OCI-LY3 (cell line): ENCODE measurements at regions not wholly inside any gene's neighbourhood (a gene's known extent, or its start where the extent isn't known, plus 50 kb on each side); places are given as distances from the start of the nearest gene placed in this dataset.
"Not testable (repeated sequence)": the region's sequence is repeated elsewhere in the genome, so short reads cannot be mapped to it uniquely, and the experiment has no call there.

ENCODE experiments used
- H2AFZ ChIP-seq: fragments of 200-600, 300-600 bp; shearing (Covaris generic); 2 replicates; pipeline ENCODE4 v1.6.0; 2014; ENCODE audit warnings: antibody characterized with exemption, low read depth, low read length
- H3K27ac ChIP-seq: fragments of 200-600, 300-600 bp; sonication (generic); 2 replicates; pipeline ENCODE4 v1.5.1; 2014; ENCODE audit warnings: mild to moderate bottlenecking, low read length, moderate library complexity, mixed read lengths
- H3K27me3 ChIP-seq: fragments of 200-600, 300-600 bp; sonication (generic); 2 replicates; pipeline ENCODE4 v1.6.1; 2014; ENCODE audit warnings: low read depth, low read length, mixed read lengths
- H3K36me3 ChIP-seq: fragments of 200-600, 300-600 bp; sonication (generic); replicated peaks from 2 replicates; pipeline ENCODE3; 2014; ENCODE audit warnings: low read depth, low read length, mixed read lengths
- H3K4me1 ChIP-seq: fragments of 300-600, 200-600 bp; sonication (generic); 2 replicates; pipeline ENCODE4 v1.6.1; 2014; ENCODE audit warnings: low read length, mixed read lengths
- H3K4me2 ChIP-seq: fragments of 200-600, 300-600 bp; sonication (generic); 2 replicates; pipeline ENCODE4 v1.6.1; 2014; ENCODE audit warnings: low read length, mixed read lengths
- H3K4me3 ChIP-seq: fragments of 300-600, 200-600 bp; sonication (generic); 2 replicates; pipeline ENCODE4 v1.5.1; 2014; ENCODE audit warnings: antibody characterized with exemption, mild to moderate bottlenecking, low read length, moderate library complexity
- H3K79me2 ChIP-seq: fragments of 300-600, 200-600 bp; shearing (Covaris generic); 2 replicates; pipeline ENCODE4 v1.6.1; 2014; ENCODE audit warnings: mild to moderate bottlenecking, low read length, mixed read lengths
- H3K9ac ChIP-seq: fragments of 300-600, 200-600 bp; shearing (Covaris generic); 2 replicates; pipeline ENCODE4 v1.6.0; 2014; ENCODE audit warnings: mild to moderate bottlenecking, low read length, moderate library complexity
- H3K9me3 ChIP-seq: fragments of 200-600, 300-600 bp; shearing (Covaris generic); 2 replicates; pipeline ENCODE4 v1.6.1; 2014; ENCODE audit warnings: low read length, mixed read lengths; ENCODE audit not compliant: insufficient read depth
- H4K20me1 ChIP-seq: fragments of 200-600, 300-600 bp; sonication (generic); 2 replicates; pipeline ENCODE4 v1.6.1; 2016; ENCODE audit warnings: low read length, mixed read lengths; ENCODE audit not compliant: insufficient read depth
- CTCF ChIP-seq: fragments of 200-600, 300-600 bp; sonication (generic); IDR thresholded peaks from 2 replicates; pipeline ENCODE4 v1.5.1; 2014; ENCODE audit warnings: antibody characterized with exemption, low read length, low read depth
- EZH2phosphoT487 ChIP-seq: fragments of 200-600 bp; shearing (Covaris generic); IDR thresholded peaks from 2 replicates; pipeline ENCODE4 v1.6.1; 2018; ENCODE audit warnings: antibody characterized with exemption, mixed run types, low read depth

GRCh38 chr2:52423655-52424054, 1343.9 kb upstream of the CHAC2 start:
- H3K27me3 ChIP-seq, result no peaks in the 10 kb centered on the region
- H3K4me2 ChIP-seq, result no peak overlapping the region

GRCh38 chr2:52423111-52423510, 1344.5 kb upstream of the CHAC2 start:
- H3K4me2 ChIP-seq, result no peak overlapping the region

More at GRCh38 chr2:52423655-52424054, 1343.9 kb upstream of the CHAC2 start:
- TF ChIP-seq CTCF (no peak), EZH2phosphoT487 (no peak)
- Histone ChIP-seq H3K27ac (no peak overlapping the region), H4K20me1 (no peaks in the 10 kb centered on the region), H2AFZ (no peak overlapping the region), H3K9ac (no peak overlapping the region), H3K79me2 (no peaks in the 10 kb centered on the region), H3K4me3 (no peak overlapping the region), H3K9me3 (no peaks in the 10 kb centered on the region), H3K4me1 (no peaks in the 10 kb centered on the region), H3K36me3 (no peaks in the 10 kb centered on the region)

GRCh38 chr2:52416340-52416739, 1351.3 kb upstream of the CHAC2 start:
- Histone ChIP-seq H3K9ac (no peak overlapping the region), H3K79me2 (no peaks in the 10 kb centered on the region), H3K4me2 (0 out of 2 replicates have a peak overlapping the region, but pooled peaks have one; percentile 11), H3K36me3 (no peaks in the 10 kb centered on the region), H3K9me3 (no peaks in the 10 kb centered on the region), H3K4me1 (no peaks in the 10 kb centered on the region), H3K4me3 (no peak overlapping the region), H3K27me3 (no peaks in the 10 kb centered on the region), H3K27ac (no peak overlapping the region), H4K20me1 (no peaks in the 10 kb centered on the region), H2AFZ (0 out of 2 replicates have a peak overlapping the region, but pooled peaks have one; percentile 32)
- TF ChIP-seq CTCF (peak; percentile 51), EZH2phosphoT487 (no peak)

More at GRCh38 chr2:52423111-52423510, 1344.5 kb upstream of the CHAC2 start:
- Histone ChIP-seq H3K27me3 (no peaks in the 10 kb centered on the region), H3K9me3 (no peaks in the 10 kb centered on the region), H3K4me1 (no peaks in the 10 kb centered on the region), H3K79me2 (no peaks in the 10 kb centered on the region), H3K36me3 (no peaks in the 10 kb centered on the region), H2AFZ (no peak overlapping the region), H3K9ac (no peak overlapping the region), H4K20me1 (no peaks in the 10 kb centered on the region), H3K27ac (no peak overlapping the region), H3K4me3 (no peak overlapping the region)
- TF ChIP-seq CTCF (no peak), EZH2phosphoT487 (no peak)

GRCh38 chr2:52414561-52415295, 1352.9 kb upstream of the CHAC2 start:
- no peaks in the 10 kb centered on the region for H3K27me3 ChIP-seq

GRCh38 chr2:52409308-52410118, 1358.1 kb upstream of the CHAC2 start:
- H3K9ac ChIP-seq, H3K9me3 ChIP-seq, H3K4me3 ChIP-seq, H3K79me2 ChIP-seq, H3K27ac ChIP-seq, H3K27me3 ChIP-seq, H4K20me1 ChIP-seq, H2AFZ ChIP-seq, H3K4me1 ChIP-seq, H3K4me2 ChIP-seq, H3K36me3 ChIP-seq: not testable (repeated sequence)

More at GRCh38 chr2:52414561-52415295, 1352.9 kb upstream of the CHAC2 start:
- Histone ChIP-seq H3K4me1 (no peaks in the 10 kb centered on the region), H3K4me2 (no peak overlapping the region), H3K36me3 (no peaks in the 10 kb centered on the region), H3K9ac (no peak overlapping the region), H3K4me3 (no peak overlapping the region), H3K27ac (no peak overlapping the region), H4K20me1 (no peaks in the 10 kb centered on the region), H2AFZ (no peak overlapping the region), H3K9me3 (no peaks in the 10 kb centered on the region), H3K79me2 (no peaks in the 10 kb centered on the region)
- TF ChIP-seq EZH2phosphoT487, result no peak
- no peak for TF ChIP-seq CTCF
